HG02642 (cell line): ENCODE measurements at regions not wholly inside any gene's neighbourhood (a gene's known extent, or its start where the extent isn't known, plus 50 kb on each side); places are given as distances from the start of the nearest gene placed in this dataset.

Source experiments
- ATAC-seq: cut with Tn5 transposase; IDR thresholded peaks from one replicate; pipeline ENCODE4 v1.9.1; 2021; ENCODE audit warnings: mild to moderate bottlenecking; ENCODE audit not compliant: unreplicated experiment, poor library complexity

DNA sequence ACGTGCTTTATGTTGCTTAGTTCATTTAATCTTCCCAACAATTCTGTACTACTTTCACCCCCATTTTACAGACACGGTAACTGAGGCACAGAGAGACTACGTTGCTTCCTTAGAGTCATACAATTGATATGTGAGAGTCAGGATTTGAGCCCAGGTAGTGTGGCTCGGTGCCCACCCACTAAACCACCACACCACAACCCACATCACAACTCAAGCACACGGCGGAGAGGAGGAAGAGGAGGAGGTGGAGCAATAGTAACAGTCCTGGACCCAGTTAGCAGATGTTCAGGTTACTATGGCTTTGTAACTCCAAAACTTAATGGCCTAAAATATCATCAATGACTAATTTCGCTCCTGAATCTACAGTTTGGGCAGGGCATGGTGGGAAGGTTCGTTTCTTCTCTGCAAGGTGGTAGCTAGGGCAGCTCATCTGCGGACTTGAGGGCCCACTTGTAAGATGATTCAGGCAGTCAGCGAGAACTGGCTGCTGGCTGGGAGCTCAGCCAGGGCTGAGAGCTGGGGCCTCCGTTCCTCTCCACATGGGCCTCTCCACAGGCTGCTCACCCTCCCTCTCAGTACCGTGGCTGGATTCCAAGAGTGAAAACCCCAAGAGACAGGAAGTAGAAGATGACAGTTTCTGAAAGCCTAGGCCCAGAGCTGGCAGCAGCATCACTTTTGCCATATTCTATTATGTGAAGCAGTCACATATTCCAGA lies 167.1 kb downstream of the ZFP36L2 start:
- peak; percentile 75 for ATAC-seq

DNA sequence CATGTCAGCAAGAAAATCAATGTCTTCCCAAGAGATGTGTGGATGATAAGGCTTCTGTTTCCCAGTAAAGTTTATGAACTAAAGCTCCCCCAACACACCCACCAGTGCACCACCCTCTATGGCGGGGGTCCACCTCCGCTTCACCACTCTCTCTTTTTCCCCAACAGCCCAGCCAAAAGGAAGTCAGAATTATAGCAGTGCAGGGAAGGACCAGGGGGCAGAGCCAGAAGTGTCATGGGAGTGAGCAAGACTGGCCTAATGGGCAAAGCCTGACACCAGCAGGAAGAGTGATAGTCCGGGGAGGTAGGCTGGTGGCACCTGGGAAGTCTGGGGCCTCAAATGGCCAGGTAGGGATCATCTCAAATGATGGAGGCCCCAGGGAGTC lies 167.7 kb downstream of the ZFP36L2 start:
- no peak for ATAC-seq

DNA sequence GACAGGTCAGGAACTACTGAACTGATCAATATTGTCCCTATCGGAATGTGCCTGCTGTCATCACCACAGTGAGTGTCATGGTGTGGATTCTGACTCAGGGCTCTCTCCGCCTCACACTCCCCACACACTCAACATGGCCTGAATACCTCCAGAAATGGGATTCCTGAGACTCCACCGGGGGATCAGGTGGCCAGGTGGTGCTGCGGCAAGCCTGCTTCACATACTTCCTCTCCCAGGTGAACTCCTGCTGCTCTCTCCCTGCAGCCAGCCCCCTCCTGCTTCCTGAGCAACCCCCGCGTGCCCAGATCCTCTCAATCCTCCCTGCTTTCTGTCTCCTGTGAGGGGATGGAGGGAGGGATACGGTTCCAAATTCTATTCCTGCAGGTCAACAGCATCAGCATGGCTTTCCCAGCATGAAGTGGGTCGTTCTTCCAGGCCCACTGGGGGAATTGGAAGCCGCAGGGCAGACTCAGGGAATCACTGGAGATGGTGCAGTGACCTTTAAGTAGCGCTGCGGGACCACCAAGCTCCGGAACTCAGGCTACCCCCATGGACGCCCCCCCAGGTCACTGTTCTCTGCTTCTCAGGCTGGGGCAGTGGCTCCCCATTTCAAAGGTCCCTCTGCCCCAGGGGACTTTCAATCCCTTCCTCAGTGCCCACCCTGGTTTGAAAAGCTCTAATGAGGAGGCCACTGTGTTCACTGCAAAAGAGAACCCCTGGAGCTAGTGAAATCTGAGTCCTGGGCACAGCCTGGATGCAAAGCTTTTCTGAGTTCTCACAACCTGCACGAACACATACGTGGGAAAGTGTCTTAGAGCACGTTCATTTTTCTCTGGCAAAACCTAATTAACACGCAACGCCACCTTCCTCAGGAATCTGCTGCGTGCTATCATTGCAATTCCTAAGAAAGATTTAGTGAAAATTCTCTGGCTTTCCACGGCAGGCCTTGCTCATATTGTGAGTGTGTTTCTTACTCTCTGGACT lies 168.4 kb downstream of the ZFP36L2 start:
- ATAC-seq: no peak

DNA sequence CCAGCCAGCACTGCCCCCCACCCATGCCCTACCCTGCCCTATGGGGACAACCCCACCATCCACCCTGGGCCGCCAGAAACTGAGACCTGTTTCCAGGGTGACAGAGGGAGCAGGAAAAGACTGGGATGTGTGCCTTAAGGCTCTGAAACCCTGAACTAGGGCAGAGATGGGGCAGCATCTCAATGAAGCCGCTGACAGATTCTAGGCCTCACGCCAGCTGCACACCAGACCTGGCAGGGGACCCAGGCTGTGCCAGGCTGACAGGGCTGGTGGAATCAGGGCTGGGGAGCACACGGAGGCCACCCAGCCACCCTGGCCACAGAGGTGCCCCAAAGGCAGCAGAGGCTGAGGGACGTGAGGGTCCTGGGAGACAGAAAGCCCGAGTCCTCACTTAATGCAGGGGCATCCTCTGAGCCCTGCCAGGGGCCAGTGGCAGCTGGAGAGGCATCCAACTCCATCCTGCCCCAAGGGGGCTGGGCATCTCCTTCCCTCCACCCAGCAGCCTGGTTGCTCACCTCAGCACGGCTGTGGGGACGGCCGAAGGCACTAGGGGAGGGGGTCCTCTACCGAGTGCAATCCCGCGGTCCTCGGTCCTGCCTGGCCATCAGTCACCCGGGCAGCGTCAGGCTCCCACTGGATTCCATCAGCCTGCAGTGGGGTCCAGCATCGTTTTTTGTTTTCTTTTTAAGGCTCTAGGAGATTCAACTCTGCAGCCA lies 169.2 kb downstream of the ZFP36L2 start:
- no peak for ATAC-seq

DNA sequence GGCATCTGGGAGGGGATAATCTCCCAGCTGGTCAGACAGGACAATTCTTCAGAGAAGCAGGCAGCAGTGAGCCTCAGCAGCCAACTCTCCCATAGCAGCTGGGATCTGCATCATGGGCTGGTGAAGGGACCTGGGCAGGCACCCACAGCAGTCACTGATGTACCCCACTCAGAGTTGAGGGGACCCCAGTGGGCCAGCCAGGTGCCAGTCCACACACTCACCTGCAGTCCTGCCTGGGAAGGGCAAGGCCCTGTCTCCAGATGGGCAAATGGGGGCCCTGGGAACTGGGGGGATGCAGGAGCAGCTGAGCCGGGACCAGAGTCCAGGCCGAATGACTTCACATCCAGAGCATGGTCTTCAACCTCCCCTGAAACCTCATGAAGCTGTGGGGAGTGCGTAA lies 170.4 kb downstream of the ZFP36L2 start:
- no peak for ATAC-seq

DNA sequence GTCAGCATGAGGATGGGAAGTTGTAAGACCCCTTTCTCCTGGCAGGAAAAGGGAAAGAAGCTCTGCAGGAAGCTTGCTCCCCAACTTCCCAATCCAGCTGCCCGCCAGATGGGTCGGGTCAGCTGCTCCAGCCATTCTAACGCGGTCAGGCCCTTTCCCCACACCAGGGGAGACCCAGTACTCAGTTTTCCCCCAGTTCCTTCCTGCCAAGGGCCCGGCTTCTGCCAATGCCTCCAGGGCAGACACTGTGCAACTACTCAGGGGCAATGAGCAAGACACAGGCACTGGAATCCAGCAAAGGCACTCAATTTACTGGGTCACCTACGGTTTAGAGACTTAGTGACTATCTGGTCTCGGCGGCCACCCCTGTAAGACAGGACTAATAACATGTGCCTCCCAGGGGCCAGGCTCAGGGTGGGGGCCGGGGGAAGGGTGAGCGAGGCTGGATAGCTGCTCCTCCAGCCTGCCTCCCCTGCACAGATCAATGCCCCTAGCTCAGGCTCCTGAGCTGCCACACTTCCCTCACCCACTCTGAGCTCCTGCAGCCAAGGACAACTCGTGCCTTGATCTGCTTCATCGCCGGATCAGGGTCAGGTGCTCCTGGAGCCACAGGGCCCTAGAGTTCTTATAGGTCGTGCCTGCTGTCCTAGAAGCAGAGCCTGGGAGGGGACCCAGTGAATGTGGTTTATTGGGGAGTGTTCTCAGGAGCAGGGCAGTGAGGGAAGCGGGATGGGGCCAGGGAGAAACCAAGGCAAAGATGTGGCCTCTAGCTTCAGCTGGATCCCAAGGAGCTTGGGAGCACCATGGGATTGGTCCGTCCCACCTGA lies 171.1 kb downstream of the ZFP36L2 start:
- no peak for ATAC-seq

DNA sequence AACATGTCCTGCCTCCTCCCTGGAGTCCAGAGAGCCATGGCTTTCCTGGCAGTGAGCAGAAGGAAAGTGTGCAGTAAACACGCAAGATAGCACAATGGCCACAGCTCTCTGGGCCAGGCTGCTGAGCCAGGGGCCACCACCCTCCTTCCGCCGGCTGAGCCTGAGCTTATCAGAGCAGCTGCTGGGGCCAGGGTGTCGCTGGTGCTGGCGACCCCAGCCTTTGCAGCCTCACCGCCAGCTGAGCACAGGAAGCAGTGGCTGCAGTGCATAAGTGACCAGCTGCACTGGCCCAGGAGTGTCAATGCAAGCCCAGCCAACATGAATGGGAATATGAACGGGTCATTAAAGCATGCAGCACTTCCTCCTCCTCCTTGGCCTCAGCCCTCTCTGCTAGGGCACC lies 172.0 kb downstream of the ZFP36L2 start:
- no peak for ATAC-seq

DNA sequence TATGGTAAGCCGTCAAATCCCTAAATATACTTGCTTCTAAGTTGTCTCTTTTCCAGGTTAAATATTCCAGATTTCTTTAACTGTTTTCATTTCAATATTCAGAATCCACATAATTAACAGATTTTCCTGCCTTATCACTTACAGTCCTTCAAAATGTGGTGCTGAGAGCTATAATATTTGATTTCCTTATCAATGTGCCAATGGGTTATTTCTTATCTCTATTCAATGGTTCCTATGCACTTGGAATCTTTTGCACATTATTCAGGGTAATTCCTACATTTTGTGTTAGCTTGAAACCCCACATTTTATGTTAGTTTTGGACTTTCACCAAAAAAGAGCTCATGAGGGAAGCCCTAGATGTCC lies 173.5 kb downstream of the ZFP36L2 start:
- ATAC-seq: no peak

DNA sequence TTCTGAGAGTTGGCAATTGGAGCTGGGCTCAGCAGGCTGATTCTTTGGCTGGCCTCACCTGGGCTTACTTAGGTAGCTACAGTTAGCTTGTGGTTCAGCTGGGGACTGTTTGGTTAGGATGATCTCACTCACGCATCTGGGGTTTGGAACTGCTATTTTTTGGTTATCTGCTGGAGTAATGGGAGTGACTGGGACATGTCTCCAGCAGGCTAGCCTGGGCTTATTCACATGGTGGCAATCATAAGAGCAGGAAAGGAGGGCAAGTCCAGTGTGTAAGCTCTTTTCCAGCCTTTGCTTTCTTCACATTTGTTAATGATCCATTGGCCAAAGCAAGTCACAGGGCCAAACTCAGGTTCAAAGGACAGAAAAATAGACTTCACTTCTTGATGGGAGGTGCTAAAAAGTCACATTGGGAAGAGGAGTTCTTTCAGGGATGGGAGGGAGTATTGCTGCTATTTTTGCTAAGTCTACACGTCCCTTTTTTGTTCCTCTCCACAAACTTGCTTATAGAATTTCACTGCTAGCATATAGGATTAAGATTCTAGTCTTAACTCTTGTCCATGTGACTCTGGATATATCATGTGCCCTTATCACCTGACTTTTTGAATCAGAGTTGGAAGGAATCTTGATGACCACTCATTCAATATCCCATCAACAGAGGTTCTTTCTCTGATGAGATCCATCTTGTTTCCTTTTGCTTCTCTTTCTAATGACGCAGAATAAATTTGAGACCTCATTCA lies 174.0 kb downstream of the ZFP36L2 start:
- no peak for ATAC-seq

DNA sequence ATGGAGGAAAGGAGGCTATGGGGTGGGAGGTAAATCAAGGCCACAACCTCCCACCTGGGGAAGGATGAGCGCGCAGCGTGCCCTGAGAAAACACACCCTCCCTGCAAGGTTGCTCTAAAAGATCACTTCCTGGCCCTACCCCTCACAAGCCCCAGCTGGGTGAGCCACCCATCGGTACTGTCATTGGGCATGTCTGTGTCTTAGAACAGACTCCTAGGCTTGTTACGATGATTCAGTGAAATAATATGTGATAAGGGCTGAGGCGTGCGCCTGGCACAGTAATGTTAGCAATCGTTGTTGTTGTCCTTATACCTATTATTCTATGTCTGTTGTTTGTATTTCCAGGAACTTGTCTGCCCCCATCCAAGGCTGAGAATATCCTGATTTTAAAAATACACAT lies 175.1 kb downstream of the ZFP36L2 start:
- ATAC-seq: no peak

DNA sequence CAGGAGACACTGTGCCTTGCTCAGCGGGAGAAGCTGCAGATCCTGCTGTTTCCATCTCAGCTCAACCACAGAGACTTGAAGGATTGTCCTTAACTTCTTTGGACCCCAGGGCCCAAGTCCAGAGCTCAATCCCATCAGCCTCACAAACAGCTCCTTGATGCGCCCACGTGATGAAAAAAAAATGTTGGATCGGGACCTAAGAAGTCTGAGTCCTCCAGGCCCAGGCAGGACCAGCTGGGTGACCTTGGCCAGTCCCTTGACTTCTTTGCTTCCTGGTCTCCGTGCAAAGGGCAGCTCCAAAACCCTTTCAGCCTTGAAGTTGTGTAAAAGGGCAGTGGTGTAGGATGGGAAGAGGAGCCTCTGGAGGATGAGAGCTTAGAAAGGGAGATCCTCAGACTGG lies 175.5 kb downstream of the ZFP36L2 start:
- ATAC-seq: no peak

DNA sequence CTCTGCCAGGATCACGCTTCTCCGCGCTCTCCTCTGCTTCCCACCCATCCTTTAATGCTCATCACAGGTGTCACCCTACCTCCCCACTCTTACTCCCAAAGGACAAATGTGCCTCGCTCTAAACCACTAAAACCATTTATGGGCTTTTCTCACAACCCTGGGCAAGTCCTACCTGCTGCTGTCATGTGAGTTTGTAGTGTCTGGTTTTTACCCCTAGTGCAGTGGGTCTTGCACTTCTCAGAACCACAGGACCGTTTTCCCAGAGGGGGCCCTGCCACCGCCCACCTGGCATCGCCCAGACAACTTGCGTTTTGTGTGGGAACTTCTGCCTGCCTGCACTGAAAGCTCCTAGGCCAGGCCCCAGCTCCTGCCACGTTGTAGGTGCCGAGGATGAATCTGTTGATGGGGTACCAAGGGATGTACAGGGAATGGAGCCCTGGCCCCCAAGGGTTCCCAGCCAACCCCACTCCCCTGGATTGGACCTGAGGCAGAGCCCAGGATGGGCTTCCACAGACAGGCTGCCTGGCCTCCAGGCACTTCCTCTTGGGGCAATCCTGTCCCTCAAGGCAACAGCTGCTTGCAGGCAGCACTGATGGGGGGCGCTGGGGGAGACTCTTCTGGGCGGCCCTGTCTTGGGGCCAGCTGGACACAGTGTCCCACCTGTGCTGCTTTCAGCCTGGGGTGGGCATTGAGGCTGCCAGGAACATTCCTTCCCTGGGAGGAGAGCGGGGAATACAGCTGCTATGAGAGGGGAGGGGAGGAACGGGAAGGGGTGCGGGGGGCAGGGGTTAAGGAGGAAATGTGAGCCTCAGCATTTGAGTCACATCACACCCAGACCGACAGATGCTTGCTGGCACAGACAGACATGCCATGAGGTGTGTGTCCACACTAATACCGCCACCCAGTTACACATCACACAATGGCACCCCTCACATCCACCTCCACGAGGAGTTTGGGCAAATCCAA lies 176.3 kb downstream of the ZFP36L2 start:
- ATAC-seq: no peak

DNA sequence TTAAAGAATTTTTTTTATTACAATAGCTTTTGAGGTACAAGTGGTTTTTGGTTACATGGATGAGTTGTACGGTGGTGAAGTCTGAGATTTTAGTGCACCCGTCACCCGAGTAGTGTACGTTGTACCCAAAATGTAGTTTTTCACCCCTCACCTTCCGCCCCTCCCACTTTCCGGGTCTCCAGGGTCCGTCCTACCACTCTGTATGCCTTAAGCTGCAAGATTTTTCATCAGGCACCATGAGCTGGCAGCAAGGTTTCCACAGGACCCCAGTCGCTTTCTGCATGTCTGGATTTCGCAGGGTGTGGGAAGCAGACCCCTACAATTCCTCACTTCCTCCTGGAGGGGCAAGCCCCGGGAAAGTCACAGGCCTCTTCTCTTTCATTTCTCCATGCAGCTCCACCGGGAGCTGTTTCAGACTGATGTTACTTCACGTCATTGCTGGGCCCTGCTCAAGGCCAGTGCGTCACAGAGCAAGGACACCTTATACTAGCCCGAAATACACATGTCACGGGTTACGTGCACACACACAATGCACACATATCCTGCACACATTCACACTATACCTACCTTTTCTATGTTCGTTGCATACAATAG lies 179.1 kb downstream of the ZFP36L2 start:
- ATAC-seq: no peak

DNA sequence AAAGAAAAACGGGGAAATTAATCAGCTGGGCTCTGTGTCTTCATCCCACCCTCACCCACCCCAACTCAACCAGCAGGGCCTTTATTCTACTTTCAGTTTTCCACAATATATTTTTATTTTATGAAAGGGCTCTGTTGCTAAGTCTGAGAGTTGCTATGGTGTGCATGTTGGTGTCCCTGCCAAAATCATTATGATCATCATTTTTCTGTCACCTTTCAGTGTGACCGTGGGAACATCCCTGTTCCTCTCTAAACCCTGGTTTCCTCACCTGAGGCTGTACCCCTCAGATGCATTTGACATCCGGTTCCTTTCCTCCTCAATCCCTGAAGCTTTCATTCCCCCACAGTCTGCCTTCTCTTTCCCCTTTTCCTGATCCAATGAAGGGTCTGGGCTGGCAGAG lies 180.5 kb downstream of the ZFP36L2 start:
- no peak for ATAC-seq

DNA sequence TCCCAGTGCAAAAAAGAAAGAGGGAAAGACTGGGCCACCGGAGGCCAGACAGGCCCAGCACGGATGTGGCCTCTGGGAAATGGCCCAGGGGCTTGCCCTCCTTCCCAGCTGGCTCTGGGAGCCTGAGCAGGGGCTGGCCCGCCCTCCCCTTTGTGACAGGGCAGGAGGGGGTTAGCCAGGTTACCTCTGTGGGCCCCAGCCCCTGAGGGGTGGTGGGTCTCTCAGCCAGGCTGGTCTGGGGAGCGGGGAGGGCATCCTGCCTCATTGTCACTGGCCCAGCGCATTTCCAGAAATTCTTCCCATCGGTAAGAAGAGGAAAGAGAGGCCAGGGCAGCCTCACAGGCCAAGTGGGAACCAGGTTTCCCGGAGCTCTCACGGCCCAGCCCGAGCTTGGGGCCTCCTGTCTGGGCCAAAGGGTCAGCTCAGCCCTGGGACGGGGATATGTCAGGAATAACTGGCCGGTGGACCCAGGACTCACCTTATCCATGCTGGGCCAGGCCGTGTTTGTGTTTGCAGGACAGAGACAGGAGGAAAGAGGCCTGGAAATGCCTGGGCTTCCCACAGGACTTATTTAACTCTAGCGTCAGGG lies 182.2 kb downstream of the ZFP36L2 start:
- no peak for ATAC-seq

DNA sequence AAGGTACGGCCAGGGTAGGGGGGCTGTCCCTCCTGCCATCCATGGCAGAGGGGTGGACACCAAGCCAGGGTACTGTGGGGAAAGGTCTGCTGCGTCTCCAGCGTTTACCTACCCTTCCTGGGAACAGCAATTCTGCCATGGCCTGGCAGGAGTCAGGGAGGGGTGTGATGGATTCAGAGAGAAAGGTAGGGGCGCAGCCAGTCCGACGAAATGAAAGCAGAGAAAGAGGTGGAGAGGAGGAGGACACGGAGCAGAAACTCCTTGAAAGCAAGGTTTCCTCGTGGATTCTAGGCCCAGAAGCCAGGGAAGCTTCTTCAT lies 182.9 kb downstream of the ZFP36L2 start:
- no peak for ATAC-seq

DNA sequence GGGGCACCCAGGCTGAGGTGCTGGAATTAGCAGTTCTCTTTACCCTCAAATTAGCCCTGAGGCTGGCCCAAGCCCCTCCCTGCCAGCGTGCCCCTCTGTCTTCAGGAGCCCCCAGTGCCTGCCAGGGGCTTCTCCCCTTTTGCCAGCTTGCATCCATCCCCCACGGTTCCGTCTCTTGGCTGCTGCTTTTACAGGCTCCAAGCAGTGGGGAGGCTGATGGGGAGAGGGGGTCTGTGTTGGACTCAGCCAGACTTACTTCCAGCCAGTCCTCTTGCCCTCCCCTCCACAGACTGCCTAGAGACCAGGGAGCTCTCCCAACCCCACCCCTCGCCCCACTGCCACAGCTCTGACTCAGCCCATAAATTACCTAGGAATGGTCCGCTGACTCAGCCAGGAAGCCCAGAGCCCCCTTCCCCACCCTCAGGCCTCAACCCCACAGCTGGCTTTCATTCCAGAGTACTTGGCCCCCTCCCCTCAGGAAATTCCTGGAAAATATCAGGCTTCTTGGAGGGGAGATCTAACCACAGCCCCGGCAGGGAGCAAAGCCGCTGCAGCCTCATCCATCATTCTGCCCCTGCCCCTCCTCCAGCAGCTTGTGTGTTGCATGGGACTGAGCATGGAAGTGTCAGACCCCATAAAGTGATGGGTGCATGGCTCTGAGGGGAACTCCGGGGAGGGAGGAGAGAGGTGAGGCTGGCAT lies 184.6 kb downstream of the ZFP36L2 start:
- no peak for ATAC-seq
